ENCODE measurements at regions not wholly inside any gene's neighbourhood (a gene's known extent, or its start where the extent isn't known, plus 50 kb on each side); places are given as distances from the start of the nearest gene placed in this dataset.
A peak's percentile ranks its signal among the peaks of the same experiment; 100 is the strongest.

DNA sequence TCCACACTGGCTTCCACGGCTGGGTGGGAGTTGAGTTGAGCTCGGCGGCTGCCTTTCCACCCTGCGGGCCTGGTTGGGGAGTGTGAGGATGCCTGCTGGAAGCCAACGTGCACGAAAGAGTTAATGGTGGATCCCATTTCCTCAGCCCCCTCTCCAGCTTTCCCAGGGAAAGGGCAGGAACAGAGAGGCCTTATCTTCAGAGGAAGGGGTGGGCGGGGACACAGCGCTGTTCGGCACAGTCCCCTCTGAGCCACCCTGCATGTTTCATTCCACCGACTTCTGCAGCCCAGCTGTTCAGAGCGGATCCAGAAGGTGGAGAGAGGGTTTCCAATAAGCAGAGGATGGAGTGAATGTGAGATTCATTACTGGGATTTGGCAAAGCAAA lies 295.3 kb downstream of the SEC14L1 start:
- Histone ChIP-seq H3K9me3 (ENCODE audit: low read length) (no peaks in the 10 kb centered on the region), H4K20me1 (ENCODE audit: insufficient read depth, low read length) (peaks cover 50% of the 10 kb centered on the region; the same call in 1 of the 2 replicates), H3K79me2 (ENCODE audit: insufficient read depth, low read length) (peaks cover 45% of the 10 kb centered on the region), H3K27ac (ENCODE audit: extremely low read length, insufficient read depth, low read length) (no peak overlapping the region), H3K4me2 (ENCODE audit: low read depth, low read length) (no peak overlapping the region), H3K4me1 (ENCODE audit: insufficient read depth, low read length) (peaks cover under 1% of the 10 kb centered on the region; the same call in 1 of the 2 replicates), H3K36me3 (replicated peaks in 1 of 2; ENCODE audit: control insufficient read depth in 1 of 2, insufficient read depth in 2 of 2, low read length in 2 of 2) (peaks cover 26 to 80% of the 10 kb centered on the region in 2 experiments), H3K27me3 (ENCODE audit: control insufficient read depth in 1 of 2, insufficient read depth in 2 of 2, low read length in 2 of 2) (no peaks in the 10 kb centered on the region), H3K4me3 (replicated peaks in 1 of 3; ENCODE audit: insufficient read depth in 1 of 3, low read depth in 2 of 3, low read length in 3 of 3) (no peak overlapping the region), H3K9ac (ENCODE audit: insufficient read depth, low read depth, low read length) (no peak overlapping the region), H2AFZ (ENCODE audit: low read length) (no peak overlapping the region)
- WGBS (ENCODE audit: low lambda C conversion rate): 89% methylated on average over 11 of the region's 11 CpGs
- no peak for DNase-seq (ENCODE audit: low spot score)
- in situ Hi-C loops (cut with HindIII; ENCODE audit: extremely low pct_ligation_motif_present, low pct_unique_long_range_greater_than_20kb) (no loop called here), intact Hi-C loops (cut with micrococcal nuclease; ENCODE audit: unreplicated experiment) (no loop called here)
- ChIA-PET POLR2A (interaction anchor here (1.0 to 3.2 kb wide), 2 partner anchors 15 to 18 kb away, joined by 3 to 11 read pairs; no protein-coding TSS in a partner anchor), CTCF (ENCODE audit: low intra/inter-chr PET ratio, low total read pairs) (no interaction called here)
- TF ChIP-seq RBM22 (optimal IDR thresholded peaks at IDR 0.05; ENCODE audit: low read length): peak; percentile 28
- TF ChIP-seq ZNF652 (CRISPR knock-in tag; IDR thresholded peaks at IDR 0.05; ENCODE audit: borderline replicate concordance, low read depth): peak; percentile 45; the same call in 1 of the 2 replicates
- no peak for TF ChIP-seq SALL2 (CRISPR knock-in tag; IDR thresholded peaks at IDR 0.05)
- peak; percentile 60; the same call in 1 of the 2 replicates for TF ChIP-seq ZBTB38 (CRISPR knock-in tag; IDR thresholded peaks at IDR 0.05)
- TF ChIP-seq PRPF4 (IDR thresholded peaks at IDR 0.05; ENCODE audit: low read depth, low read length, poor library complexity, severe bottlenecking): peak; percentile 49
- no peak for ATAC-seq
- no peak for FAIRE-seq
- BruUV-seq (replicated peaks): no TSS peak

GRCh38 chr17:77436481-77436880 lies 295.7 kb downstream of the SEC14L1 start:
- intact Hi-C loops (cut with micrococcal nuclease; ENCODE audit: unreplicated experiment) (no loop called here), in situ Hi-C loops (cut with HindIII; ENCODE audit: extremely low pct_ligation_motif_present, low pct_unique_long_range_greater_than_20kb) (no loop called here)
- no peaks in the 10 kb centered on the region for H3K27me3 ChIP-seq (ENCODE audit: control insufficient read depth in 1 of 2, insufficient read depth in 2 of 2, low read length in 2 of 2)
- ATAC-seq (no peak), DNase-seq (ENCODE audit: low spot score) (no peak), FAIRE-seq (no peak)
- ChIA-PET POLR2A (interaction anchor here (1.0 to 3.2 kb wide), 2 partner anchors 14 to 17 kb away, joined by 3 to 11 read pairs; no protein-coding TSS in a partner anchor), CTCF (ENCODE audit: low intra/inter-chr PET ratio, low total read pairs) (no interaction called here)
- no peak overlapping the region for H3K27ac ChIP-seq (ENCODE audit: extremely low read length, insufficient read depth, low read length)
- no TSS peak for BruUV-seq (replicated peaks)
- H3K4me1 ChIP-seq (ENCODE audit: insufficient read depth, low read length): no peaks in the 10 kb centered on the region
- H2AFZ ChIP-seq (ENCODE audit: low read length): no peak overlapping the region
- H3K4me3 ChIP-seq (replicated peaks in 1 of 3; ENCODE audit: insufficient read depth in 1 of 3, low read depth in 2 of 3, low read length in 3 of 3): no peak overlapping the region
- H3K79me2 ChIP-seq (ENCODE audit: insufficient read depth, low read length): peaks cover 45% of the 10 kb centered on the region
- 96% methylated on average over 11 of the region's 11 CpGs for WGBS (ENCODE audit: low lambda C conversion rate)
- H3K9me3 ChIP-seq (ENCODE audit: low read length): no peaks in the 10 kb centered on the region
- TF ChIP-seq NFE2L1 (CRISPR knock-in tag; IDR thresholded peaks at IDR 0.05; ENCODE audit: borderline replicate concordance) (no peak), ZNF543 (CRISPR knock-in tag; IDR thresholded peaks at IDR 0.05) (no peak), ZNF501 (CRISPR knock-in tag; IDR thresholded peaks at IDR 0.05) (no peak), AGO2 (optimal IDR thresholded peaks at IDR 0.05; ENCODE audit: low read depth, low read length) (peak; percentile 70), PCBP1 (IDR thresholded peaks at IDR 0.05; ENCODE audit: borderline replicate concordance, low read depth, low read length) (0 out of 2 replicates have a peak, but pooled peaks have one; percentile 30), EED (CRISPR knock-in tag; IDR thresholded peaks at IDR 0.05) (no peak)
- TF ChIP-seq, protein P1, sequence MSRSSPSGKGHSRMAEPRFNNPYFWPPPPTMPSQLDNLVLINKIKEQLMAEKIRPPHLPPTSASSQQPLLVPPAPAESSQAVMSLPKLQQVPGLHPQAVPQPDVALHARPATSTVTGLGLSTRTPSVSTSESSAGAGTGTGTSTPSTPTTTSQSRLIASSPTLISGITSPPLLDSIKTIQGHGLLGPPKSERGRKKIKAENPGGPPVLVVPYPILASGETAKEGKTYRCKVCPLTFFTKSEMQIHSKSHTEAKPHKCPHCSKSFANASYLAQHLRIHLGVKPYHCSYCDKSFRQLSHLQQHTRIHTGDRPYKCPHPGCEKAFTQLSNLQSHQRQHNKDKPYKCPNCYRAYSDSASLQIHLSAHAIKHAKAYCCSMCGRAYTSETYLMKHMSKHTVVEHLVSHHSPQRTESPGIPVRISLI (CRISPR knock-in tag; IDR thresholded peaks at IDR 0.05; ENCODE audit: borderline replicate concordance): no peak
- peaks cover 27 to 82% of the 10 kb centered on the region in 2 experiments for H3K36me3 ChIP-seq (replicated peaks in 1 of 2; ENCODE audit: control insufficient read depth in 1 of 2, insufficient read depth in 2 of 2, low read length in 2 of 2)
- no peak overlapping the region for H3K4me2 ChIP-seq (ENCODE audit: low read depth, low read length)
- H3K9ac ChIP-seq (ENCODE audit: insufficient read depth, low read depth, low read length): no peak overlapping the region
- H4K20me1 ChIP-seq (ENCODE audit: insufficient read depth, low read length): peaks cover 48% of the 10 kb centered on the region; the same call in 1 of the 2 replicates

Measured in HepG2 (cell line).